ENCODE measurements at regions not wholly inside any gene's neighbourhood (a gene's known extent, or its start where the extent isn't known, plus 50 kb on each side); places are given as distances from the start of the nearest gene placed in this dataset.
"Not testable (repeated sequence)": the region's sequence is repeated elsewhere in the genome, so short reads cannot be mapped to it uniquely, and the experiment has no call there.

DNA sequence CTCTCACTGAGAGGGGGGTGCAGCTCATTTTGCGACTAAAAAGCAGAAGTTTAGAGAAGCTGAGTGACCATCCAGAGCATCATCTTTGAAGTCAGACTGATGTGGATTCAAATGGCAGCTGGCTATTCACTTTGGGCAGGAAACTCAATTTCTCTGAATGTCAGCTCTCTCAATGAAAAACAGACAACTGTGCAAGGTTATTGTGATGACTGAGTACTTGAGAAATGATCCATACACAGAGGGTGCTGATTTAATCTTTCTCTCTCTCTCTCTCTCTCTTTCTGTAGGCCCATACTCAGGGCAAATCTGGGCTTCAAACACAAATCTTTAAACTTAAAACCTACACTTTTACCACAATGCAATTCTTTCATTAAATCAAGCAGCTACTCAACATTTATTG lies 185.8 kb upstream of the SLIT2 start:
- no peaks in the 10 kb centered on the region for H3K36me3 ChIP-seq (ENCODE audit: insufficient read depth, low read length)
- no peaks in the 10 kb centered on the region for H3K9me2 ChIP-seq (replicated peaks; ENCODE audit: low read depth, low read length)
- no peaks in the 10 kb centered on the region for H3K4me1 ChIP-seq (ENCODE audit: insufficient read depth, low read length, poor library complexity, severe bottlenecking)
- H3K4me3 ChIP-seq (ENCODE audit: low read length, poor library complexity, severe bottlenecking): no peak overlapping the region
- no peak overlapping the region for H2AFZ ChIP-seq (ENCODE audit: low read length)
- no peak for TF ChIP-seq EZH2phosphoT487 (IDR thresholded peaks at IDR 0.05; ENCODE audit: borderline replicate concordance)
- TF ChIP-seq, protein P1, sequence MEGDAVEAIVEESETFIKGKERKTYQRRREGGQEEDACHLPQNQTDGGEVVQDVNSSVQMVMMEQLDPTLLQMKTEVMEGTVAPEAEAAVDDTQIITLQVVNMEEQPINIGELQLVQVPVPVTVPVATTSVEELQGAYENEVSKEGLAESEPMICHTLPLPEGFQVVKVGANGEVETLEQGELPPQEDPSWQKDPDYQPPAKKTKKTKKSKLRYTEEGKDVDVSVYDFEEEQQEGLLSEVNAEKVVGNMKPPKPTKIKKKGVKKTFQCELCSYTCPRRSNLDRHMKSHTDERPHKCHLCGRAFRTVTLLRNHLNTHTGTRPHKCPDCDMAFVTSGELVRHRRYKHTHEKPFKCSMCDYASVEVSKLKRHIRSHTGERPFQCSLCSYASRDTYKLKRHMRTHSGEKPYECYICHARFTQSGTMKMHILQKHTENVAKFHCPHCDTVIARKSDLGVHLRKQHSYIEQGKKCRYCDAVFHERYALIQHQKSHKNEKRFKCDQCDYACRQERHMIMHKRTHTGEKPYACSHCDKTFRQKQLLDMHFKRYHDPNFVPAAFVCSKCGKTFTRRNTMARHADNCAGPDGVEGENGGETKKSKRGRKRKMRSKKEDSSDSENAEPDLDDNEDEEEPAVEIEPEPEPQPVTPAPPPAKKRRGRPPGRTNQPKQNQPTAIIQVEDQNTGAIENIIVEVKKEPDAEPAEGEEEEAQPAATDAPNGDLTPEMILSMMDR (conservative IDR thresholded peaks at IDR 0.05; ENCODE audit: low read length): no peak
- H3K27me3 ChIP-seq (ENCODE audit: insufficient read depth, low read length, poor library complexity, severe bottlenecking): no peaks in the 10 kb centered on the region
- H3K9me3 ChIP-seq (ENCODE audit: insufficient read depth, low read depth, low read length): no peaks in the 10 kb centered on the region
- H3K4me2 ChIP-seq (ENCODE audit: low read depth, low read length, poor library complexity, severe bottlenecking): no peak overlapping the region
- H3K79me2 ChIP-seq (ENCODE audit: insufficient read depth, low read length): no peaks in the 10 kb centered on the region
- no peaks in the 10 kb centered on the region for H4K20me1 ChIP-seq (ENCODE audit: insufficient read depth, low read length, poor library complexity, severe bottlenecking)
- H3F3A ChIP-seq (ENCODE audit: low read depth): no peaks in the 10 kb centered on the region
- no peak overlapping the region for H3K9ac ChIP-seq (ENCODE audit: low read depth, low read length, poor library complexity, severe bottlenecking)

- H3K4me2 ChIP-seq (ENCODE audit: low read depth, low read length, poor library complexity, severe bottlenecking); H3K4me1 ChIP-seq (ENCODE audit: insufficient read depth, low read length, poor library complexity, severe bottlenecking); H3K9me3 ChIP-seq (ENCODE audit: insufficient read depth, low read depth, low read length); H4K20me1 ChIP-seq (ENCODE audit: insufficient read depth, low read length, poor library complexity, severe bottlenecking); H3K9me2 ChIP-seq (replicated peaks; ENCODE audit: low read depth, low read length); H3K9ac ChIP-seq (ENCODE audit: low read depth, low read length, poor library complexity, severe bottlenecking); H3K79me2 ChIP-seq (ENCODE audit: insufficient read depth, low read length); H3K27me3 ChIP-seq (ENCODE audit: insufficient read depth, low read length, poor library complexity, severe bottlenecking); H3K36me3 ChIP-seq (ENCODE audit: insufficient read depth, low read length); H3K4me3 ChIP-seq (ENCODE audit: low read length, poor library complexity, severe bottlenecking); H2AFZ ChIP-seq (ENCODE audit: low read length); H3F3A ChIP-seq (ENCODE audit: low read depth): not testable (repeated sequence)
These were observed 188.8 kb upstream of the SLIT2 start for GRCh38 chr4:20062857-20063256.

- Histone ChIP-seq H3K27me3 (ENCODE audit: insufficient read depth, low read length, poor library complexity, severe bottlenecking) (no peaks in the 10 kb centered on the region), H4K20me1 (ENCODE audit: insufficient read depth, low read length, poor library complexity, severe bottlenecking) (no peaks in the 10 kb centered on the region), H3K79me2 (ENCODE audit: insufficient read depth, low read length) (no peaks in the 10 kb centered on the region), H3F3A (ENCODE audit: low read depth) (no peaks in the 10 kb centered on the region), H3K36me3 (ENCODE audit: insufficient read depth, low read length) (no peaks in the 10 kb centered on the region), H3K4me3 (ENCODE audit: low read length, poor library complexity, severe bottlenecking) (no peak overlapping the region), H3K9me2 (replicated peaks; ENCODE audit: low read depth, low read length) (no peaks in the 10 kb centered on the region), H3K9ac (ENCODE audit: low read depth, low read length, poor library complexity, severe bottlenecking) (no peak overlapping the region), H3K9me3 (ENCODE audit: insufficient read depth, low read depth, low read length) (no peaks in the 10 kb centered on the region), H3K4me1 (ENCODE audit: insufficient read depth, low read length, poor library complexity, severe bottlenecking) (no peaks in the 10 kb centered on the region), H3K4me2 (ENCODE audit: low read depth, low read length, poor library complexity, severe bottlenecking) (no peak overlapping the region), H2AFZ (ENCODE audit: low read length) (no peak overlapping the region)
- TF ChIP-seq EZH2phosphoT487 (IDR thresholded peaks at IDR 0.05; ENCODE audit: borderline replicate concordance): no peak
- TF ChIP-seq, protein P1 (conservative IDR thresholded peaks at IDR 0.05; ENCODE audit: low read length): no peak
These were observed 189.7 kb upstream of the SLIT2 start for GRCh38 chr4:20062054-20062453.

DNA sequence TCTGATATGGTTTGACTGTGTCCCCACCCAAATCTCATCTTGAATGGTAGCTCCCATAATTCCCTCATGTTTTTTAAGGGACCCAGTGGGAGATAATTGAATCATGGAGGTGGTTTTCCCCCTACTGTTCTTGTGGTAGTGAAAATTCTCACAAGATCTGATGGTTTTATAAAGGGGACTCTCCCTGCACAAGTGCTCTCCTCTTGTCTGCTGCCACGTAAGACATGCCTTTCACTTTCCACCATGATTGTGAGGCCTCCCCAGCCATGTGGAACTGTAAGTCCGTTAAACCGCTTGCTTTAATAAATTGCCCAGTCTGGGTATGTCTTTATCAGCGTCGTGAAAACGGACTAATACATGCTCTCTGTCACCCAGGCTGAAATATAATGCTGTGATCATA lies 200.9 kb upstream of the SLIT2 start:
- no peak overlapping the region for H3K4me3 ChIP-seq (ENCODE audit: low read length, poor library complexity, severe bottlenecking)
- H2AFZ ChIP-seq (ENCODE audit: low read length): no peak overlapping the region
- H4K20me1 ChIP-seq (ENCODE audit: insufficient read depth, low read length, poor library complexity, severe bottlenecking): no peaks in the 10 kb centered on the region
- no peaks in the 10 kb centered on the region for H3K4me1 ChIP-seq (ENCODE audit: insufficient read depth, low read length, poor library complexity, severe bottlenecking)
- TF ChIP-seq, protein P1 (conservative IDR thresholded peaks at IDR 0.05; ENCODE audit: low read length): no peak
- H3K9ac ChIP-seq (ENCODE audit: low read depth, low read length, poor library complexity, severe bottlenecking): no peak overlapping the region
- no peaks in the 10 kb centered on the region for H3K27me3 ChIP-seq (ENCODE audit: insufficient read depth, low read length, poor library complexity, severe bottlenecking)
- H3K4me2 ChIP-seq (ENCODE audit: low read depth, low read length, poor library complexity, severe bottlenecking): no peak overlapping the region
- no peaks in the 10 kb centered on the region for H3F3A ChIP-seq (ENCODE audit: low read depth)
- no peaks in the 10 kb centered on the region for H3K9me2 ChIP-seq (replicated peaks; ENCODE audit: low read depth, low read length)
- H3K36me3 ChIP-seq (ENCODE audit: insufficient read depth, low read length): no peaks in the 10 kb centered on the region
- no peaks in the 10 kb centered on the region for H3K79me2 ChIP-seq (ENCODE audit: insufficient read depth, low read length)
- H3K9me3 ChIP-seq (ENCODE audit: insufficient read depth, low read depth, low read length): no peaks in the 10 kb centered on the region

Measured in Loucy (cell line).